ENCODE measurements at regions not wholly inside any gene's neighbourhood (a gene's known extent, or its start where the extent isn't known, plus 50 kb on each side); places are given as distances from the start of the nearest gene placed in this dataset.

DNA sequence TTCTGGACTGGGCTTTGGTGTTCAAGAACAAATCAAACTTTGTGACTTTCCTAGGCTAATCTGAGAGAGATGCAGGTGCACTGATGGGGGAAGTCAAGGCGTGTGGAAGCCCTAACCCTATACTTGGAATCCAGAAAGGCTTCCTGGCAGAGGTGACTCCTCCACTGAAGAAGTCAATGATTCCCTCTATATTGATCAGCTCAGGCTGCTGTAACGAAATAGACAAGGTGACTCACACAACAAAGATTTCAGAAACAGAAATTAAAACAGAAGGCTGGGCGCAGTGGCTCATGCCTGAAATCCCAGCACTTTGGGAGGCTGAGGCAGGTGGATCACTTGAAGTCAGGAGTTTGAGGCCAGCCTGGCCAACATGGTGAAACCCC is 69.6 kb upstream of the GGTA1 start:
- no peak for DNase-seq

GRCh38 chr9:121572581-121572980 is 72.9 kb upstream of the GGTA1 start:
- DNase-seq, result no peak

DNA sequence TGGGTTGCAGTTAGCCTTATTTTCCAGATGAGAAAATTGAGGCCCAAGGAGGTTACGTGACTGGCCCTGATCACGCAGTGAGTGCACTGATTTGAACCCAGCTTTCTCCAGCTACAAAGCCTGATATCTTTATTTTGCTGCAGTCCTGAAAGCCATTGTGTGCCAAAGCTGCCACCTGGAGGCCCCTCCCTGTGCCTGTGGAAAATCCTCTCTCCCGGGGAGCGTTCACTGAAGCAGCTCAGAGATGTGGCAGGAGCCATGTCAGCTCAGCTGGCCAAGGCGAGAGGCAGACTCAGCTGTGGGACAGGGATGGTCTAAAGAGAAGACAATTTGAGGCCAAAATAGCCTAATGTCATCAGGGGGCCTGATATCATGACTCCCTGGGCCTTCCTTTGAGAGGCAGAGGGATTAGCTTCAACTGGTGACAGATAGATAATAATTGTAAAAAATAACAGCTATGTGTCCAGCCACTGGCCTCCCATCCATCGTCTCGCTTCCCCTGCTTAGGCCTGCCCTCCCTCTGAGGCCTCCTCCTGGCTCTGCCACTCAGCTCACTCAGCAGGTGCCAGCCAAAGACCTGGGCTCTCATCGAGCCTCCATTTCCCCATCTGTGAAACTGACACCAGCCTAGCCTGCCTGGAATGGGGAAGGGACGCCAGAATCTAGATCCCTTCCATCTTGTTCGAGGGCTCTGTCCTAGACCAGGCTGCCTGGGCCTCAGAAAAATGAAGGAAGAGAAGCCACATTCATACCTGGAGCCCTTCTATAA is 74.3 kb upstream of the GGTA1 start:
- no peak for DNase-seq

- DNase-seq, result no peak
Measured at GRCh38 chr9:121574774-121575519, 75.3 kb upstream of the GGTA1 start.

DNA sequence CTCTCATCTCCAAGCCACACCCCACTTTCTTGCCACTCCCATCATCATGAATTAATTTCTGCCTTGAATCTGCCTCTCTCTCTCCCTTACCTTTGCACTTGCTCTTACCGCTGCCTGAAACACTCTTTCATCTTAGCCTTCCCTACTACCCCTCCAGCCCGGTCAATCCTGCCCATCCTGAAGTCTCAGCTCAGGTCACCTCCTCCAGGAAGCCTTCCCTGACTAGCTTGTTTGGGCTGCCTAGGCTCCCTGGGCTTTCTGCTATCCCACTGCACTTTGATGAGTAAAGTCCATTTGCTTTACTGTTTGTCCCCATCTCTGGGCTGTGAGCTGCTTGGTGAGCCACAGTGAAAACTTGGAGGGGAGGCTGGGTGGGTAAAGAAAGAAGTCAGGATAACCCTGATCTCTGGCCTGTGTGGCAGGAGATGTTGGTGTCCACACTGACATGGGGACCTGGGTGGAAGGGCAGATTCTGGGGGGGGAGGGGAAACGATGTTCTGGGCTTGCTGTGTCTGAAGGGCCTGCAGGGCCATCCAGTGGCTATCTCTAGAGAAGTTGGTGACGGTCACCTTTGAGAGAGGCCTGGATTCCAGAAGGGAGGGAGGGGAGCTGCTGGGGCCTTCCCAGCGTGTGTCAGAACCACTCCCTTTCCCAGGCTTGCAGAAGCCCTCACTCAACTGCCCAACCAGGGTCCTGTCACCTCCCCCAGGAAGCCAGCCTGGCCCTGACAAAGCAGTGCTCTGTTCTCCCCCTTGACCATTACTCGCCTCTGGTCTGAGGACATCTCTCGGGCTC is 75.0 kb upstream of the DAB2IP start:
- no peak for DNase-seq

DNA sequence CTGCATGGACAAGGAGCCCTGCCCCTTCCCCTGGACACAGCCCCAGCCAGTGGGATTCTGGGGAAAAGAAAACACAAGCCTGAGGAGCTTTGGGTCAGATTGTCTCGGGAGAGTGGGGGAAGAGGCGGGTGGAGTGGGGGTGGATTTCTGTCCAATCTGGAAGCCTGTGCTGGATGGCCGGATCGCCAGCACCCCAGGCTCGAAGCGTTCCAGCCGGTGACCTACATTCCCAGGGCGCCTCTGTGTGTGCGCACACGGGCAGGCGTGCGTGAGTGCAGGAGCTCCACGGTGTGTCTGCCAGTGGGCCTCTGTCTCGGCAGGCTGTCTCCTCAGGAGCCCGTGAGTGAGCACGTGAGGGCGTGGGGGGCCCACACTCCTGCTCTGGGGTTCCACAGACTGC is 74.3 kb upstream of the DAB2IP start:
- no peak for DNase-seq

DNA sequence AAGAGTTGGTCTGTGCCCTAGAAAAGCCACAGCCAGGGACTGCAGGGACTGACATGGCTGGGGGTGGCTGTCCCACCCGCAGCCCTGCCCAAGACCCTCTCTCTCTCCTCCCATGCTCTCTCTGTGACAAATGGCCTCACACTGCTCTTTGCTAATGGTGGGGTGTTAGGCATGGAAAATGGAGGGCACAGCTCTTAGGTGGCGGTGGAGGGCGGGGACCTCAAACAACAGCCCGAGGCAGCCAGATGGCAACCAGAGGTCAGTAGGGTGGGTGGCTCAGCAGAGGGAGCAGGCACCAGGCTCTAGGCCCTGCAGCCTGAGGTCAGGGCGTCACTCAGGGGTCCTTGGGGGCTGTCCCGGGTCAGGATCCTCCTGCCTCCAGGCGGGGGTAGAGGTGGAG is 73.9 kb upstream of the DAB2IP start:
- no peak for DNase-seq

GRCh38 chr9:121581786-121582600 is 69.4 kb upstream of the DAB2IP start:
- DNase-seq, result no peak

GRCh38 chr9:121582641-121583040 is 68.8 kb upstream of the DAB2IP start:
- no peak for DNase-seq

DNA sequence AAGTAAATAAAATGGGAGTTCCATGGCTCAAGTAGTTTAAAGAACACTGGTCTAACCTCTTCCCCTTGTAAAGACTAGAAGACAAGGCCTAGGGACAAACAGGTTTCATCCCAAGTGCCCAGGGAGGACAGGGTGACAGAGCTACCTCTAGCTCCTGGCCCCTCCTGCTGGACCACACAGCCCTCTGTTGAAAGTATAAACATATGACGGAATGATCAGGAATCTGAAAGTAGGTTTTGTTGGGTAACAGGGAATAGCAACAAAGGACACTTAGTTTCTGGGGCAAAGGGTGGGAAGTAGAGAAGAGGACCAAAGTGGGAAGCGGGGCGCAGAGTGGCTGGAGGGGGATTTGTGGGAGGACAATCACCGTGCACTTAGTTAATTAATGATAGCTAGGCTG is 67.0 kb upstream of the DAB2IP start:
- no peak for DNase-seq

- DNase-seq, result no peak
Measured at GRCh38 chr9:121587863-121588262, 63.6 kb upstream of the DAB2IP start.

DNA sequence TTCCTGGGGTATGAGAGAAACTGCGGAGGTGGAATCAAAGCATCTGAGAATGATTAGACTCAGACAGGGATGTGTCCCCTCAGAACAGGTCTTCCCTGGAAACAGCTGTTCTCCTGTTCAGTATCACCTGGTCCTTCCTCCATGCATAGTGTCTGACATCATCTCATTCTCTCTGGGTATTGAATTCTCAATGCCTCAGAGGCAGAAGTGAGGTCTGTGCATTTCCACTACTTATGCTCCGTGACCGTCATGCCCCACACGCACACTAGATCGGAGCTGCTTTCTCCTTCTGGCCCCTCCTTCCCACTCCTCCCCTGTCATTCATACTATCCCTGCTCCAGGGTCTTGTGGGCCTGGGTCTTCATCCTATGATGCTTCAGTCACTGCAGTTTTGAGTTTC is 61.4 kb upstream of the DAB2IP start:
- no peak for DNase-seq

DNA sequence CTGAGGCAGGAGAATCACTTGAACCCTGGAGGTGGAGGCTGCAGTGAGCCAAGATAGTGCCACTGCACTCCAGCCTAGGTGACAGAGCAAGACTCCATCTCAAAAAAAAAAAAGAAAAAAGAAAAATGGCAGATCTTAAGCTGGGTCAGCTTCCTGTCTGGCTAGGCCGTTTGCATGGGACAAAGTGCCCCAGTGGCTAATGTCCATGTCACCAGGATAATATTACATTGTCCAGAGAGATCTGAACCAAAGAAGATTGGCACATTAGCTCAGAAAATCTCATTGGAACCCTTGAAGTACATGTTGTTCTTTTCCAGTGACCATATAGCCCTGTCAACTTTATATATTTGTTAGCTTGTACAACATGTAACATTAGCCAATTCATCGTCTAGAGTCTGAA is 59.2 kb upstream of the DAB2IP start:
- DNase-seq, result no peak

DNA sequence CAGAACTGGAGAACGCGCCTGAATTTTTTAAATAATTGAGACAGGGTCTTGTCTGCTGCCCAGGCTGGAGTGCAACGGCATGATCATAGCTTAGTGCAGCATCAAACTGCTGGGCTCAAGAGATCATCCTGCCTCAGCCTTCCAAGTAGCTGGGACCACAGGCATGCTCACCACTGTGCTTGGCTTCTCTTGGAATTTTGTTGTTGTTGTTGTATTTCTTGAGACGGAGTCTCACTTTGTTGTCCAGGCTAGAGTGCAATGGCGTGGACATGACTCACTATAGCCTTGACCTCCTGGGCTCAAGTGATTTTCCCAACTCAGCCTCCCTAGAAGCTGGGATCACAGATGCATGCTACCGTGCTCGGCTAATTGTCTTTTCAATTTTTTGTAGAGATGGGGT is 58.4 kb upstream of the DAB2IP start:
- no peak for DNase-seq

GRCh38 chr9:121596515-121596914 is 54.9 kb upstream of the DAB2IP start:
- DNase-seq, result no peak

DNA sequence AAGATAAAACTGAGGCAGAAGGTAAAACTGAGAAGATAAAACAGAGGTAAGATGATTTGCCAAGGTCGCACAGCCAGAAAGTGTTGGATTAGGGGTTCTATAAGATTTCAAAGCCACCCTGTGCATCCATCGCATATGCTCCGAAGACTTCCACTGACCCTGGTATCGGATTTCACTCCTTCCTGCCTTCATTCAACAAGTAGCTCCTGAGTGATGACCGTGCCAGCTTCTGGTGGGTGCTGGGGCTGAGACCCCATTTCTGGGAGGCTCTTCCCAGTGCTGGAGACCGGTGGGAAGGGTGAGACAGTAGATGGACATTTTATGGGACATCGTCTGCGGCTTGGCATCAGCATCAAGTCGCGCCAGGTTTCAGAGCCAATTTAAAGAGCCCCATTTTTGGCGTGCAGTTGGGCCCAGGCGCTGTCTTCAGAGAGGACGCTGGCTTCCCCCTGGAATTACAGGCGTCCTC is 53.7 kb upstream of the DAB2IP start:
- DNase-seq, result no peak

DNA sequence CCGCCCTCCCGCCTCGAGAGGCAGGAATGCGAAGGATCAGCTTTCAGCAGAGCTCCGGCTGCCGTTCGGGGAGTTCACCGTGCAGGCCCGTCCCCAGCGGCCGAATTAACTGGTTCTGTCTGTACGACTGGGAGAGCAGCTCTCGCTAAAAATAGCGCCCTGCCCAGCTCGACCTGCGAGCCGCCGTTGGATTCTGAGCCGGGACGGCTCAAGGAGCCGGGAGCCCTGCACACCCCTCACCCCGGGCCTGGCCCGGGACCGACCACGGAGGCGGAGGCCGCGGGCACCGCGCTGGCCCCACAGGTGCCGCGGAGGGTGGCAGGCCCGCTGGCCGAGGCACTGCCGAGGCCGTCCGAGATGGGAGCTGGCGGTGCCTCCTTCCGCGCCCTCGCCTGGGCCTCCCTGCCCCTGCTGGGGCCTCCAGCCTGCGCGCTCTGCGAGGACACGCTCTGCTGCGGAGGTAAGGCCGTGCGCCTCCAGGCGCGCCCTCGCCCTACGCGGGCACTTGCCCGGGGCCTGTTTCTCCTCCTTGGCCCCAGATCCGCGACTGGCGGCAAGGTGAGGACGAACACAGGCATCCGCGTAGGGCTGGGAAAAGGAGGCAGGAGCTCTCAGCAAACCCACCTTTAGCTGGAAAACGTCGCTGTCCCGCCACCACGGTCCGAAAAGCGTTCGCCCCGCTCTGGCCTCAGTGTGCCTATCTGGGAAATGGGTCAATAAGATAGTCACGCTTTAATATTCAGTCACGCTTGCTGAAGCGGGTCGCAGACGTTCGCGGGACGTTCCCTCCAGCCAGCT is 53.1 kb upstream of the DAB2IP start:
- DNase-seq, result no peak

GRCh38 chr9:121598965-121599871 is 52.2 kb upstream of the DAB2IP start:
- DNase-seq, result no peak

DNA sequence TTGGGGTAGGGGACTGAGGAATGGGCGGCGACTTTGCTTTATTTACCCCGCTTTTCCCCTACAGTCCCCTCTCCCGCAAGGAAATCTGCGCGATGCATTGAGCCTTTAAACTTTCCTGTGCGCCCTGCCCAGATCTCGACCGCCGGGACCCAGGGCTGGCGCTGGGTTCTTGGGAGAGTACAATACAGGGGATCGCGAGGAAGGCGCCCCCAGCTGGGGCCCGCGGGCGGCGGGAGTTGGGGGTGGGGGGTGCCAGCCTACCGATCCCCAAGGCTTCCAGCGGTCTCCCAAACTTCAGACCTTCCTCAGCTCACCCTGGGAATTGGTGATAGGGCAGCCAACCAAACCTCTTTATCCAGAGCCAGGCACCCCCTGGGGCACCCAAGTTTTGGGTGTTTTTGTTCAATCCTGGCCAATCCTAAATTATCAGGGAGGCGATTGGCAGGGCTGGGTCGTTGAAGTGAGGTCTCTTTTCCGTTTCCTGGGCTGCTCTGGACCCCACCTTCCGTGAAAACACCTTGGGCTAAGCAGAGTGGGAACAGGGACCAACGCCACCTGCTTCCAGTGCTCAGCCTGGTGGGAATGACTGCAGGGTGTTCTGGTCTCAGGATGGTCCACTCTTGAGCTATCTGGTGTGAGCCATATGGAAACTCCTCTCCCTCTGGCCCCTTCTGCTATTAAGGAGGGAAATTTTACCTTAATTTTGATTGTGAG is 51.4 kb upstream of the DAB2IP start:
- DNase-seq, result no peak

GRCh38 chr9:121601194-121601593 is 50.2 kb upstream of the DAB2IP start:
- no peak for DNase-seq
